ENCODE measurements at regions not wholly inside any gene's neighbourhood (a gene's known extent, or its start where the extent isn't known, plus 50 kb on each side); places are given as distances from the start of the nearest gene placed in this dataset.

DNA sequence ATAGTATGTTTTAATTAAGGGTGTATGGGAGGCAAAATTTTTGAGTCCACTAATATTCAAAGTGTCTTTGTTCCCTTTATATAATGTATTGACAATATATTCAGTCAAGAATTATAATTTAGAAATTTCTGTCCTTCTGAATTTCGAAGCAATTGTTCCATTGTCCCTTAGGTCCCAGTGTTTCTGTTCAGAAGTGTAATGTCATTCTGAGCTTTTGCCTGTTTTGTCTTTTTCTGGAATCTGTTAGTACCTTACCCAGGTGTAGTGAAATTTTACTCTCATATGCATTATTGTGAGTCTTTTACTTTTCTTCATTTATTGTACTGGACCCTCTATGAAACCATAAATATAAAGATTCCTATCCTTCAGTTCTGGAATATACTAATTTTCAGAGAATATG, 505.7 kb upstream of the KIF2B start:
- TF ChIP-seq POLR2A (IDR thresholded peaks at IDR 0.05): no peak
- TF ChIP-seq, protein P1, sequence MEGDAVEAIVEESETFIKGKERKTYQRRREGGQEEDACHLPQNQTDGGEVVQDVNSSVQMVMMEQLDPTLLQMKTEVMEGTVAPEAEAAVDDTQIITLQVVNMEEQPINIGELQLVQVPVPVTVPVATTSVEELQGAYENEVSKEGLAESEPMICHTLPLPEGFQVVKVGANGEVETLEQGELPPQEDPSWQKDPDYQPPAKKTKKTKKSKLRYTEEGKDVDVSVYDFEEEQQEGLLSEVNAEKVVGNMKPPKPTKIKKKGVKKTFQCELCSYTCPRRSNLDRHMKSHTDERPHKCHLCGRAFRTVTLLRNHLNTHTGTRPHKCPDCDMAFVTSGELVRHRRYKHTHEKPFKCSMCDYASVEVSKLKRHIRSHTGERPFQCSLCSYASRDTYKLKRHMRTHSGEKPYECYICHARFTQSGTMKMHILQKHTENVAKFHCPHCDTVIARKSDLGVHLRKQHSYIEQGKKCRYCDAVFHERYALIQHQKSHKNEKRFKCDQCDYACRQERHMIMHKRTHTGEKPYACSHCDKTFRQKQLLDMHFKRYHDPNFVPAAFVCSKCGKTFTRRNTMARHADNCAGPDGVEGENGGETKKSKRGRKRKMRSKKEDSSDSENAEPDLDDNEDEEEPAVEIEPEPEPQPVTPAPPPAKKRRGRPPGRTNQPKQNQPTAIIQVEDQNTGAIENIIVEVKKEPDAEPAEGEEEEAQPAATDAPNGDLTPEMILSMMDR (IDR thresholded peaks at IDR 0.05 in 4 of 5, conservative IDR thresholded peaks at IDR 0.05 in 1 of 5): no peak
